SH-SY5Y (cell line): ENCODE measurements at regions not wholly inside any gene's neighbourhood (a gene's known extent, or its start where the extent isn't known, plus 50 kb on each side); places are given as distances from the start of the nearest gene placed in this dataset.

ENCODE experiments used
- GATA2 ChIP-seq: IDR thresholded peaks from 2 replicates; pipeline ENCODE4 v1.6.1; 2011; ENCODE audit warnings: mild to moderate bottlenecking, low read depth, low read length
- GATA3 ChIP-seq: IDR thresholded peaks from 2 replicates; pipeline ENCODE4 v1.6.1; 2011; ENCODE audit warnings: low read depth, mild to moderate bottlenecking, low read length, moderate library complexity

DNA sequence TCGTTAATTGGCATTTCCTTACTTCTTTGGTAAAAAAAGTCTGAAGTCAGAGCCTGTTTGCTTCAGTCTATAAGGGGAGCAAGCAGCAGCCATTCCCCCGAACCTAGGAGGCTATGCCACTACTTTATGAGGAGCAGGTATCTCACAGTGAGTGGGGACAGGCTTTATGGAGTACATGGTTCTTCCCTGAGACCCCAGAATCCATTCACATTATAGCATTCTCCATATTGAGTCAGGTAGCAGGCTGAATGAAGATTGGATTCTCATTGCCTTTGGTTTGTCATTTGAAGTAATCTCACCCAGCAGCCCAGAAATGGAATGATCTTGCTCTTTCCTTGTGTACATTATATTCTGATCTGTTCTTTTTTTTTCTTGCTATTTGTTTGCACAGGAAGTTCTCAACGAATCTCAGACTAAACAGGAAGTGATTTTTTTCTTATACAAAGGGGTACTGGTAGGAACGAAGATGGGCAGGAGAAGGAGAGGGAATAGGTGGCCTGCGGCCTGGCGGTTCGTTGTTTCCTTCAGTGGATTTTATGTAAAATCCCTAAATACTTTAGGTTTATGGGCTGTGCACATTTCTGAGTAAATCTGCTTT lies 74.4 kb downstream of the ARHGAP35 start:
- TF ChIP-seq GATA3, result no peak
- no peak for TF ChIP-seq GATA2
